ENCODE measurements at regions not wholly inside any gene's neighbourhood (a gene's known extent, or its start where the extent isn't known, plus 50 kb on each side); places are given as distances from the start of the nearest gene placed in this dataset.

GRCh38 chr5:8327016-8327415 is 458.1 kb downstream of the MTRR start:
- no peak overlapping the region for H3K27ac Mint-ChIP-seq
- H3K4me3 Mint-ChIP-seq, result no peak overlapping the region
- WGBS, 2 experiments (ENCODE audit: insufficient coverage in 1 of 2, insufficient read length in 1 of 2), result 73 to 74% methylated on average over 3 to 4 of the region's 4 CpGs
- TF ChIP-seq CTCF (conservative IDR thresholded peaks at IDR 0.05), result no peak
- no peaks in the 10 kb centered on the region for H3K4me1 ChIP-seq (ENCODE audit: control insufficient read depth, insufficient read depth, low read length)
- no peaks in the 10 kb centered on the region for H3K36me3 Mint-ChIP-seq (ENCODE audit: low read depth)
- no peaks in the 10 kb centered on the region for H3K36me3 ChIP-seq (ENCODE audit: control insufficient read depth, insufficient read depth, low read length)
- H3K9ac ChIP-seq (ENCODE audit: extremely low read depth, low read length, poor library complexity, severe bottlenecking), result no peak overlapping the region
- peak; percentile 77 for DNase-seq
- H3K9me3 ChIP-seq (ENCODE audit: control insufficient read depth, low read length), result no peaks in the 10 kb centered on the region
- H3K27ac ChIP-seq (ENCODE audit: low read depth, low read length), result no peak overlapping the region
- H3K4me3 ChIP-seq (ENCODE audit: low read length), result no peak overlapping the region
- no peaks in the 10 kb centered on the region for H3K27me3 ChIP-seq (ENCODE audit: control insufficient read depth, insufficient read depth, low read length, poor library complexity, severe bottlenecking)
- H3K9me3 Mint-ChIP-seq, result no peaks in the 10 kb centered on the region
- no peaks in the 10 kb centered on the region for H3K27me3 Mint-ChIP-seq (ENCODE audit: insufficient read depth)
- peaks cover 16% of the 10 kb centered on the region for H3K4me1 Mint-ChIP-seq

GRCh38 chr5:8329773-8330172 is 460.8 kb downstream of the MTRR start:
- no peaks in the 10 kb centered on the region for H3K27me3 Mint-ChIP-seq (ENCODE audit: insufficient read depth)
- WGBS, 2 experiments (ENCODE audit: insufficient coverage in 1 of 2, insufficient read length in 1 of 2), result 94% methylated on average over 5 of the region's 5 CpGs; no CpG with 5 or more reads in 1 of the 2 experiments

GRCh38 chr5:8332666-8333445 is 463.9 kb downstream of the MTRR start:
- Histone ChIP-seq H3K9ac (ENCODE audit: extremely low read depth, low read length, poor library complexity, severe bottlenecking) (no peak overlapping the region), H3K36me3 (ENCODE audit: control insufficient read depth, insufficient read depth, low read length) (no peaks in the 10 kb centered on the region), H3K27me3 (ENCODE audit: control insufficient read depth, insufficient read depth, low read length, poor library complexity, severe bottlenecking) (no peaks in the 10 kb centered on the region), H3K9me3 (ENCODE audit: control insufficient read depth, low read length) (no peaks in the 10 kb centered on the region), H3K4me1 (ENCODE audit: control insufficient read depth, insufficient read depth, low read length) (no peaks in the 10 kb centered on the region), H3K27ac (ENCODE audit: low read depth, low read length) (no peak overlapping the region), H3K4me3 (ENCODE audit: low read length) (no peak overlapping the region)
- no peaks in the 10 kb centered on the region for H3K9me3 Mint-ChIP-seq
- no peak for TF ChIP-seq CTCF (conservative IDR thresholded peaks at IDR 0.05)
- H3K27me3 Mint-ChIP-seq (ENCODE audit: insufficient read depth), result no peaks in the 10 kb centered on the region
- H3K4me1 Mint-ChIP-seq, result peaks cover 4% of the 10 kb centered on the region
- no peak for DNase-seq
- 92 to 98% methylated on average over 8 to 11 of the region's 11 CpGs for WGBS, 2 experiments (ENCODE audit: insufficient coverage in 1 of 2, insufficient read length in 1 of 2)
- H3K36me3 Mint-ChIP-seq (ENCODE audit: low read depth), result no peaks in the 10 kb centered on the region
- H3K27ac Mint-ChIP-seq, result no peak overlapping the region
- no peak overlapping the region for H3K4me3 Mint-ChIP-seq

More at GRCh38 chr5:8329773-8330172, 460.8 kb downstream of the MTRR start:
- Histone ChIP-seq H3K4me3 (ENCODE audit: low read length) (no peak overlapping the region), H3K4me1 (ENCODE audit: control insufficient read depth, insufficient read depth, low read length) (no peaks in the 10 kb centered on the region), H3K9ac (ENCODE audit: extremely low read depth, low read length, poor library complexity, severe bottlenecking) (no peak overlapping the region), H3K9me3 (ENCODE audit: control insufficient read depth, low read length) (no peaks in the 10 kb centered on the region), H3K27me3 (ENCODE audit: control insufficient read depth, insufficient read depth, low read length, poor library complexity, severe bottlenecking) (no peaks in the 10 kb centered on the region), H3K27ac (ENCODE audit: low read depth, low read length) (no peak overlapping the region), H3K36me3 (ENCODE audit: control insufficient read depth, insufficient read depth, low read length) (no peaks in the 10 kb centered on the region)
- no peak for TF ChIP-seq CTCF (conservative IDR thresholded peaks at IDR 0.05)
- Mint-ChIP-seq H3K36me3 (ENCODE audit: low read depth) (no peaks in the 10 kb centered on the region), H3K27ac (no peak overlapping the region), H3K9me3 (no peaks in the 10 kb centered on the region), H3K4me1 (peaks cover 16% of the 10 kb centered on the region), H3K4me3 (no peak overlapping the region)
- DNase-seq, result no peak

All from endodermal cell (in vitro differentiated cells).